ENCODE measurements at regions not wholly inside any gene's neighbourhood (a gene's known extent, or its start where the extent isn't known, plus 50 kb on each side); places are given as distances from the start of the nearest gene placed in this dataset.
"Not testable (repeated sequence)": the region's sequence is repeated elsewhere in the genome, so short reads cannot be mapped to it uniquely, and the experiment has no call there.

GRCh38 chr12:43245947-43246346 is 306.1 kb downstream of the ADAMTS20 start:
- no peak for DNase-seq

GRCh38 chr12:43241986-43242385 is 310.0 kb downstream of the ADAMTS20 start:
- DNase-seq, result no peak

DNA sequence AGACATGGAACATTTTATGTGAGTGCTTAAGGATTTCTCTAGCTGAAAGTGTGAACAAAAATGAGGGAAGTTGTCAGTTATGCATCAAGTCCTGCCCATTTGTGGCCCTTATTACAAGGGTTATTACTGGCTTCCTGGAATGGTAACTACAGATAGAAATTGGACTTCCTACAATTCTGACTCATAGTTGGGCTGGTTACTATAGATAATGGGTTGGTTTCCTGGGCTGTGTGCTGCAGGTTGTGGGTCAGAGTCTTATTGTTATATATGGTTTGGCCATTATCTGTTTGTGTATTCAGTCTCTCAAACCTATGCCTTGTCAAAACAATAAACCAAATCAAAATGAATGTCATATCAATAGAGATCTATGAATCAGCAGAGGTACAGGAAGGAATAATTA is 313.7 kb downstream of the ADAMTS20 start:
- no peak for DNase-seq

DNA sequence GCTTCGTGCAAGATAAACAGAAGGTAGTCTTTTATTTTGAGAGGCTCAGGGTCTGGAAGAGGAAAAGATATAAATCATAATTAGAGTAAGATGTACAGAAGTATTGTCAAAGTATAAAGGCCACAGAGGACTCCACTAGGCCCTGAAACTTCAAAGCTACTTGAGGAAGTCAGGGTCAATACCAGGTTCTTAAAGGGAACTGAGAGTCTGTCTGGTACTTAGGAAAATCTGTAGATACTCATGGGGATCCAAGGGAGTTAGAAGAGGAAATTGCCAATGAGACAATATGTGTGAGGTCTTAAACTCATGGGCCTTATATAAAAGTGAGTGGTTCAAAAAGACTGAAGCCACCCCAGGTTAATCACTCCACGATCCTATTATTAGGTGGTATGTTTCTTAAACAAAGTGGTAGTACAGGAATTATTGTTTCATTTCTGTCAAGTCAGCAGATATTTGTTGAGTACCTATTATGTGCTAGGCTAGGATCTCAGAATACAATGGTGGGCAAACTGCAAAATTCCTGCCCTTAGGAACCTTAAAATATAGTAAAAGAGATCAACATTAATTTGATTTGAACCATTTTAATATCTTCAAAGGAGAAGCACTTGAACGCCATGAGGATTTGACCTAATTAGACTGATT is 314.6 kb downstream of the ADAMTS20 start:
- no peak for DNase-seq

DNA sequence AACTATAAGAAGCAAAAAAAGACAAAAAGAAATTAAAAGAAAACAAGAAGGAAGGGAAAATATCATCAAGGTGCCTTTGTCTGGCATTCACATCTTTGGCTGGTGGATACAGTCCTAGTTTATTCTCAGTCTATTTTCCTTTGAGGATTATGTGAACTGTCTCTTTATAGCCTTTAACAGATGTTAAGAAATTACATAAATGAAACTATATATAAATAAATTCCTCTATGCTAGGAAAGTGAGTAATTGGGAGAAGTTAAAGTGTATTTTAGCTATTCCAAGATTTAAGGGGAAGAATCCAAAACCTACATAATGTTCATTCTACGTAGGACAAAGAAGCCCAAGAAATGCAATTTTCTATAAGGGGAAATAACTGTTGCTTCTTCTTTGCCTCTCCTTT is 316.3 kb downstream of the ADAMTS20 start:
- no peak for DNase-seq

DNA sequence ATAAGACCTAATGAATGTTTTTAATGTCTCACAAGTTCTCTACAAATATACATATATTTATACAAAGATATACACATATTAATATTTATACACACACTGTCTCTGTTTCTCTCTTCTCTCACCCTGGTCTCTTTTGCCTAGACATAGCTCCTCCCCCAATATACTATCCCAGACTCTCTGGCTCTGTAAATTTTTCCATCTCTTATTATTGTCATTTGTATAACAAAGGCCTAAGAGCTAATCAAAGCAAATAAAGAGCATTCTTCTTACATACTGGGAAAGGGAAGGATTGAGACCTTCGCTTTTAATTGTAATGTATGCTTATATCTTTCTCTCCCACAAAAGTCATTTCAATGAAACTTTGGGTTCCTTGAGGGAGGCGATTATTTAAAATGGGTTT is 318.1 kb downstream of the ADAMTS20 start:
- DNase-seq, result no peak

DNA sequence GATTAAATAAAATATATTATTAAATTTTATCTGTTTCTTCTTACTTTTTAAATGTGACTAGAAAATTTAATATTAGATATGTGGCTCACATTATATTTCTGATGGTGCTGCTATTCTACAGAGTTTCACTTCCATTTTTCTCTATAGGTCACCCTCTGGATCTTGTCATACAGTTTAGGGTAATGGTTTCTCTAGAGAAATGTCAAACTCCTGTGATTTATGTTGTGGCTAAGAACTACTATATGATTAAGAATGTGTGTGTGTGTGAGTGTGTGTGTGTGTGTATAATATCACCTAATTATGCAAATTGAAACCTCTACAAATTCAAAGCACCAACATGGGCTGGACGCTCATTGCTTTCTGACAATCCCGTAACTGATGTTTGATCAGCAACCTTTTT is 325.9 kb downstream of the ADAMTS20 start:
- DNase-seq, result no peak

DNA sequence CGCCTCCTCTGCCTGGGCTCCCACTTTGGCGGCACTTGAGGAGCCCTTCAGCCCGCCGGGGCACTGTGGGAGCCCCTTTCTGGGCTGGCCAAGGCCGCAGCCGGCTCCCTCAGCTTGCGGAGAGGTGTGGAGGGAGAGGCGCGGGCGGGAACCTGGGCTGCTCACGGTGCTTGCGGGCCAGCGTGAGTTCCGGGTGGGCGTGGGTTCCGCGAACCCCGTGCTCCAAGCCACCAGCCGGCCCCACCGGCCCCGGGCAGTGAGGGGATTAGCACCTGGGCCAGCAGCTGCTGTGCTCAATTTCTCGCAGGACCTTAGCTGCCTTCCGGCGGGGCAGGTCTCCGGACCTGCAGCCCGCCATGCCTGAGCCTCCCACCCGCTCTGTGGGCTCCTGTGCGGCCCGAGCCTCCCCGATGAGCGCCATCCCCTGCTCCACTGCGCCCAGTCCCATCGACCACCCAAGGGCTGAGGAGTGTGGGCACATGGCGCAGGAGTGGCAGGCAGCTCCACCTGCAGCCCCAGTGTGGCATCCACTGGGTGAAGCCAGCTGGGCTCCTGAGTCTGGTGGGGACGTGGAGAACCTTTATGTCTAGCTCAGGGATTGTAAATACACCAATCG is 327.7 kb downstream of the ADAMTS20 start:
- DNase-seq, result not testable (repeated sequence)

DNA sequence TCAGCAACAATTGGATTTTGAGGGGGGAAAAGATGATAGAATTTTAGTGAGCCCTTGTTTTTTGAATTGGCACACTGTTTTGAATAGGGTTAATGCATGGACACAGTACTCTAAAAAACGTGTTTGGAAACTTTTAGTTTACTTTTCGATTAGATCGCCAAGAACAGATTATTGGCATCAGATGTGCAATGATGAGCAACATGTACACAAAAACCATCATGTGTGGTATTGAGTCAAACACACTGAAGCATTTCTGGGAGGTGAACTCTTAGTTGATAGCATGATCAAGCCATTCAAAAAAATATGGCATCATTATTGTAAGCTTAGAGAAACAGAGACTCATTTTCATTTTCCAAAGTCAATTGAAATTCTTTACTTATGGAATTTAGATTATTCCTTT is 329.2 kb downstream of the ADAMTS20 start:
- DNase-seq, result no peak

GRCh38 chr12:43221216-43221615 is 330.8 kb downstream of the ADAMTS20 start:
- DNase-seq, result no peak

DNA sequence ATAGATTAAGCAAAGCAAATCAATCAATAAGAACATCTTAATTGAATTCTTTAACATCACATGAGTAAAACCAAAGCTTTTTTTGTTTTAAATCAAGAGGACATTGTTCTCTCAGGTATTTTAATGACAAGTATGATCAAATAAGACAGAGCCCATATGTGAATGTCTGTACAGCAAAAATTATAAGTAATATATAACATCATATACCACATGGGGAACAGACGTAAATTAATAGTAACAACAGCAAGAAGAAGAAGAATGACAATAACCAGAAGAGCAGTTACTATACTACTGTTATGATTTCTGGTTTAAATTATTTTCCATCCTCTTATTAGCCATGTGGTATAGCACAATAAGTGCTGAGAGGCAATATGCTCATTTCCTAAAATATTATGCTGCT is 335.5 kb downstream of the ADAMTS20 start:
- no peak for DNase-seq

- DNase-seq, result no peak
Observed at GRCh38 chr12:43214166-43214565, 337.8 kb downstream of the ADAMTS20 start.

DNA sequence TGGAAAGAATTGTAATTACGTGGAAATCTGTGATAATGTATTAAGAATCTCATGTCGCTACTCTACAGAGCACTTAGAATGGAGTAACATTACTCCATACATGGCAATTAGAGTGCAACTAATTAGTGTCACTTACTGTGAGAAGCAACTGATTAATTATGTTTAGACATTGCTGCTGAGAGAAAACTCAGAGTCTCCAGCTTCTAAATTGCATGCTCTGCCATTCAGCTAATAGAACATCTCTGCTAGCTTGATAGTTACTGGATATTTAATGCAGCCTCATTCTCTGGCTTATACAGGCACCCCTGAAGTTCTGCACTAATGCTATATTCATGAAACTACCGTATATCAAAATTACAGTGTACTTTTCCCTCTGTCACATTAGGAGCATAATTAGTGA is 338.4 kb downstream of the ADAMTS20 start:
- no peak for DNase-seq

DNA sequence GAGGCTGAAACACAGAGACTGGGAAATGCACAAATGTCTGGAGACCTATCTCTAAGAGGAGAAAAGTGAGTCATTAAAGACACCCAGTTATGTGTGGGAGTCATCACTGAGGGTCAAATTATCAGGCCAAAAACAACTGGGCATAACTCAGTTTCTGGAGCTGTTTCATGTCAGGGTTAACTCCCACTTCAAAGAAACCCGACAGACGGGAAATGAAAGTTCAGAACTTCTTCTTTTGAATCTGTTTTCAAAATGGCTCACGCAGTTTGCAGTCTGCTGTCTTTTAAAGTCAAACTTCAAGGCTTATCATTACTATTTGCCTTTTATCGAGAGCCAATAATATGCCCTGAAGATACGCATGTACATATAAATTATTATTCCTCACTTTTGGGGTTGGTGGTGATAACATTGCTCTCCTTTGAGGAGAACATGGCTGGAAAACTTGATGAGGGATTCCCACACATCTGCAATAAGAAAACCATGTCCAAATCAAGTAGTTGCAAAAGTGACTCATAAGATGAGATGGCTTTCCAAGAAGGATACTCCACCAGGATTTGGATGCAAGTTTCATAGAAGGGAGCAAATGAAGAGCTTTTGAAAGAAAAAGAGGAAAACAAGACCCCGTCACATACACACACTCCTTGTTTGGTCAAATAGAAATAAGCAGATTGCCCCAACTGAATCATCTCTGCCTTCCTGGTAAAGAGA is 341.4 kb downstream of the ADAMTS20 start:
- no peak for DNase-seq

DNA sequence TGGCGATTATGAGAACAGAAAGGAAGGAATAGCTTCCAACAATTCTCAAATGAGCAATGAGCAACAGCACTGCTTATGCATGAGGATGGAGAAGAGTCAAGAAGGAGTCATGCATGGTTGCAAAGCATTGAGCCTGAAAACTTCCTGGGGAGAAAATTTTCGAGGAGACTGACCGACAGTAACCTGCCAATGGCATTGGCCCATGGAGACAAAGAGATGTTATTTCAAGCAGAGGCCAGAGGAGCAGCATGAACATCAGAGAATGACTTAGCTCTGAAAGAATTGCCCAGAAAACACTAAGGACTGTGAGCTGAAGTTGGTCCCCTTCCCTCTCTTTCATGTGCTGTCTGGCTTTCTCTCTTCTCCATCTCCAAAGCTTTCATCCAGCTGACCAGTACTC is 343.4 kb downstream of the ADAMTS20 start:
- DNase-seq, result no peak

DNA sequence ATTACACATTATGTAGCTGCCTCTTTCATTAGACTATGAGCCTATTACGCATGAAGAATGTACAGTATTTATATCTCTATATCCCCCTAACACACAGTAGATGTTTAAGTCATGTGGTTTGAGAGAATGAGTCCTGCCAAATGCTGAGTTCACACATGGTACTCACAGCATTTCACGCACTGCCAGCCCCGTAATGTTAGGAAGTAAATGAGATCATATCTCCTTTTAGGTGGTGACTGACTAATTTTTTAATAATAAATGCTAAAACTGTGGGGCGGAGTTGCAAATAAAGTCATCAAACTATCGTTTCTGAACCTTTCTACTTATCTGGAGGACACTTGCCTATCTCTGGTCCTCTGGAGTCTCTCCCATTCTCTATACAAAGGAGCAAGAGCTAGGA is 343.8 kb downstream of the ADAMTS20 start:
- no peak for DNase-seq

DNA sequence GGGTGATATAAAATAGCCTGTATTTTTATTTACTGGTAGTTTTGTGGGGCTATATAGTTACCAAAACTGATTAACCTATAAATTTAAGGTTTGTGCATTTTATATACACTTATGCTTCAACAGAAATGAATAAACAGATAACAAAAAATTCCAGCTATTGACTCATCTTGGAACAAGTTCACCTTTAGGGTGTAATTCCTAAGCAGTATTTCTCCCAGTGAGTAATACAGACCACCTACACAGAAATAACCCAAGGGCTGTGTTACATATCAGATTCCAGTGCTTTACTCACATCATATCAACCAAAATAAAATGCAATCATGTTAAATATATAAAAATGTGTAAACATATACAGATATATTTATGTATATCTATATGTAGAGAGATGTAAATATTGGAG is 345.6 kb downstream of the ADAMTS20 start:
- DNase-seq, result no peak

DNA sequence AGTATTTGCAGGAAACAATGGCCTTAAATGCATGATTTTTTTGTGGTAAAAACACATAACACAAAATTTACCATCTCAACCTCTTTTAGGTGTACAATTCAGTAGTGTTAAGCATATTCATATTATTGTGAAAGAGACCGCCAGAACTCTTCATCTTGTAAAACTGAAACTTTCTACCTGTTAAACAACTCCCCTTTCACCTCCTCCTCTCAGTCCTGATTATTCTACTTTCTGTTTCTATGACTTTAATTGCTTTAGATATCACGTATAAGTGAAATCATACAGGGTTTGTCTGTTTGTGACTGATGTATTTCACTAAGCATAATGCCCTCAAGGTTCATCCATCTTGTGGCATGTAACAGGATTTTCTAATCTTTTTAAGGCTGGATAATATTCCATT is 353.4 kb downstream of the ADAMTS20 start:
- DNase-seq, result no peak

DNA sequence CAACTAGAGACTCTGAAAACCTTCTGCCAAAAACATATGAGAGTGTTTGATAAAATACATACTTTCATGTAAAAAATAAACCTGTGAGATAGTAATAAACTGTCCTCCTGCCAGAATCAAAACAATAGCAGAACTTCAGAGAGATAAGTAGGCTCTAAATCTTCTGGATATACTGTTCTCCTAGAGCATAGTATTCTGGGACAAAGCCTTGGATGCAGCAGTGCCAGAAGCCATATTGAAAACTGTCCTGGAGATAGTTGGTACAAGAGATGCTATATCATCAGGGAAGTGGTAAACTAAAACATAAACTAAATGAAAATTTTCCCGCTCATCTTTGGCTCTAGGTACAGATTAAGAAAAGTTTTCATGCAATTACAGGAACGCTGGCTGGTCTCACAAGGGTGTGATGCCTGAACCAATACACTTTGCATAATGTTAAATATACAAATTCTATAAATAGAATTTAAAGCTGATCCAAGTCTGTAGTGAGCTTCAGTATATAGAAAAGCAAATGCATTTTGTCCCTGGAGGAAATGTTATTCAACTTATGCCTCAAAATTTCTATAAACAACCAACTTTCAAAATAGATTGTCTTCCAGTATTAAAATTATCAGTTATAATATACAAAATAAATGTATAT is 355.6 kb downstream of the ADAMTS20 start:
- DNase-seq, result no peak

DNA sequence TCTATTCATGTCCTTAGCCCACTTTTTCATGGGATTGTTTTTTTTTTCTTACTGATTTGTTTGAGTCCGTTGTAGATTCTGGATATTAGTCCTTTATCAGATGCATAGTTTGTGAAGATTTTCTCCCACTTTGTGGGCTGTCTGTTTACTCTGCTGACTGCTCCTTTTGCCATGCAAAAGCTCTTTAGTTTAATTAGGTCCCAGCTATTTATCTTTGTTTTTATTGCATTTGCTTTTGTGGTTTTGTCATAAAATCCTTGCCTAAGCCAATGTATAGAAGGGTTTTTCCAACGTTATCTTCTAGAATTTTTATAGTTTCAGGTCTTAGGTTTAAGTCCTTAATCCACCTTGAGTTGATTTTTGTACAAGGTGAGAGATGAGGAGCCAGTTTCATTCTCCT is 358.9 kb downstream of the ADAMTS20 start:
- DNase-seq, result not testable (repeated sequence)

- not testable (repeated sequence) for DNase-seq
Observed at GRCh38 chr12:43192442-43192841, 359.6 kb downstream of the ADAMTS20 start.

- no peak for DNase-seq
Observed at GRCh38 chr12:43180242-43180641, 371.8 kb downstream of the ADAMTS20 start.

- no peak for DNase-seq
Observed at GRCh38 chr12:43179486-43179885, 372.5 kb downstream of the ADAMTS20 start.

- no peak for DNase-seq
Observed at GRCh38 chr12:43177276-43177675, 374.7 kb downstream of the ADAMTS20 start.

Measured in SHP77 (cell line).